ENCODE measurements at regions not wholly inside any gene's neighbourhood (a gene's known extent, or its start where the extent isn't known, plus 50 kb on each side); places are given as distances from the start of the nearest gene placed in this dataset.

GRCh38 chr3:118778201-118778600 is 256.4 kb downstream of the IGSF11 start:
- H3K4me2 ChIP-seq (ENCODE audit: unreplicated experiment) = no peak overlapping the region
- no peak overlapping the region for H3K9ac ChIP-seq
- H3K79me2 ChIP-seq (ENCODE audit: insufficient read depth) = no peaks in the 10 kb centered on the region
- no peaks in the 10 kb centered on the region for H3K36me3 ChIP-seq (ENCODE audit: low read depth)
- H3K27me3 ChIP-seq (replicated peaks; ENCODE audit: insufficient read depth) = no peaks in the 10 kb centered on the region
- in situ Hi-C loops (cut with MboI) = no loop called here
- TF ChIP-seq EZH2 (IDR thresholded peaks at IDR 0.05; ENCODE audit: insufficient read depth, poor library complexity, severe bottlenecking) = no peak
- TF ChIP-seq EZH2phosphoT487 (IDR thresholded peaks at IDR 0.05; ENCODE audit: insufficient read depth, low read depth) = no peak
- H3K4me1 ChIP-seq (ENCODE audit: insufficient read depth) = no peaks in the 10 kb centered on the region
- 9 to 10% methylated on average over 4 of the region's 4 CpGs for WGBS, 2 experiments (ENCODE audit: low coverage in 1 of 2, low lambda C conversion rate in 2 of 2, missing lambda C conversion rate in 2 of 2)
- H3K9me2 ChIP-seq (ENCODE audit: insufficient read depth) = no peaks in the 10 kb centered on the region
- no peaks in the 10 kb centered on the region for H3K9me3 ChIP-seq (ENCODE audit: low read depth)
- H4K20me1 ChIP-seq (ENCODE audit: insufficient read depth) = no peaks in the 10 kb centered on the region
- H2AFZ ChIP-seq = no peak overlapping the region
- H3K27ac ChIP-seq = no peak overlapping the region
- H3K4me3 ChIP-seq = no peak overlapping the region
- no peaks in the 10 kb centered on the region for H3F3A ChIP-seq (ENCODE audit: insufficient read depth)
- no peak for DNase-seq

DNA sequence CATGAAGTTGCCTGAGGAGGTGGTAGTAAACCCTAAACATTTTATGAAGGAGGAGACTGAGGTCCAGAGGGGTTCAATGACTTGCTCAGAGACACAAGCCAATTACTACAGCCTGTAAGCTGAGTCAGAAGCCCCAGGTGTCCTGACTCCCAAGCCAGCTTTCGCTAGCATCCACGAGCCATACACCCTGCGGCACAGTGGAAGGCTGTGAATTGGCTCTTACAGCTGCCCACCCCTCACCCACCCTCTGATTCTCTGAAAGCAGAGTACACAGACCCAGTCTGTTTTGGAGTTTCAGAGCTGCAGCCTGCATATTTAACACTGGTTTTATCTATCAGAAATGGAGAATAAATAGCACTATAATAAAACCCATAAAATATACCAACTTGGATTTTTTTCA is 253.4 kb downstream of the IGSF11 start:
- no peaks in the 10 kb centered on the region for H3K27me3 ChIP-seq (replicated peaks; ENCODE audit: insufficient read depth)
- no peaks in the 10 kb centered on the region for H3K36me3 ChIP-seq (ENCODE audit: low read depth)
- no peak overlapping the region for H3K4me3 ChIP-seq
- no peak for DNase-seq
- H4K20me1 ChIP-seq (ENCODE audit: insufficient read depth) = no peaks in the 10 kb centered on the region
- H3K9me3 ChIP-seq (ENCODE audit: low read depth) = no peaks in the 10 kb centered on the region
- no peaks in the 10 kb centered on the region for H3F3A ChIP-seq (ENCODE audit: insufficient read depth)
- in situ Hi-C loops (cut with MboI) = no loop called here
- TF ChIP-seq EZH2phosphoT487 (IDR thresholded peaks at IDR 0.05; ENCODE audit: insufficient read depth, low read depth) (no peak), EZH2 (IDR thresholded peaks at IDR 0.05; ENCODE audit: insufficient read depth, poor library complexity, severe bottlenecking) (no peak)
- no peaks in the 10 kb centered on the region for H3K9me2 ChIP-seq (ENCODE audit: insufficient read depth)
- 55 to 56% methylated on average over 3 of the region's 3 CpGs for WGBS, 2 experiments (ENCODE audit: low coverage in 1 of 2, low lambda C conversion rate in 2 of 2, missing lambda C conversion rate in 2 of 2)
- H3K4me1 ChIP-seq (ENCODE audit: insufficient read depth) = no peaks in the 10 kb centered on the region
- H3K9ac ChIP-seq = no peak overlapping the region
- H3K27ac ChIP-seq = no peak overlapping the region
- no peak overlapping the region for H3K4me2 ChIP-seq (ENCODE audit: unreplicated experiment)
- no peak overlapping the region for H2AFZ ChIP-seq
- H3K79me2 ChIP-seq (ENCODE audit: insufficient read depth) = no peaks in the 10 kb centered on the region

- H3K27ac ChIP-seq = no peak overlapping the region
- DNase-seq = no peak
- H2AFZ ChIP-seq = no peak overlapping the region
- H3F3A ChIP-seq (ENCODE audit: insufficient read depth) = no peaks in the 10 kb centered on the region
- H3K36me3 ChIP-seq (ENCODE audit: low read depth) = no peaks in the 10 kb centered on the region
- no peak overlapping the region for H3K4me3 ChIP-seq
- TF ChIP-seq EZH2 (IDR thresholded peaks at IDR 0.05; ENCODE audit: insufficient read depth, poor library complexity, severe bottlenecking) = no peak
- TF ChIP-seq EZH2phosphoT487 (IDR thresholded peaks at IDR 0.05; ENCODE audit: insufficient read depth, low read depth) = no peak
- H3K4me1 ChIP-seq (ENCODE audit: insufficient read depth) = no peaks in the 10 kb centered on the region
- no peaks in the 10 kb centered on the region for H3K9me2 ChIP-seq (ENCODE audit: insufficient read depth)
- H3K9ac ChIP-seq = no peak overlapping the region
- no peaks in the 10 kb centered on the region for H4K20me1 ChIP-seq (ENCODE audit: insufficient read depth)
- H3K79me2 ChIP-seq (ENCODE audit: insufficient read depth) = no peaks in the 10 kb centered on the region
- 0 to 4% methylated on average over 1 of the region's 1 CpG for WGBS, 2 experiments (ENCODE audit: low coverage in 1 of 2, low lambda C conversion rate in 2 of 2, missing lambda C conversion rate in 2 of 2)
- H3K9me3 ChIP-seq (ENCODE audit: low read depth) = no peaks in the 10 kb centered on the region
- no peak overlapping the region for H3K4me2 ChIP-seq (ENCODE audit: unreplicated experiment)
- in situ Hi-C loops (cut with MboI) = no loop called here
- H3K27me3 ChIP-seq (replicated peaks; ENCODE audit: insufficient read depth) = no peaks in the 10 kb centered on the region
These were observed 252.8 kb downstream of the IGSF11 start for GRCh38 chr3:118781839-118782238.

- Histone ChIP-seq H3K27ac (no peak overlapping the region), H3K79me2 (ENCODE audit: insufficient read depth) (no peaks in the 10 kb centered on the region), H3K27me3 (replicated peaks; ENCODE audit: insufficient read depth) (no peaks in the 10 kb centered on the region), H3K9me2 (ENCODE audit: insufficient read depth) (no peaks in the 10 kb centered on the region), H3K9me3 (ENCODE audit: low read depth) (no peaks in the 10 kb centered on the region), H3K4me1 (ENCODE audit: insufficient read depth) (no peaks in the 10 kb centered on the region), H3K4me3 (no peak overlapping the region), H3K36me3 (ENCODE audit: low read depth) (no peaks in the 10 kb centered on the region), H3K4me2 (ENCODE audit: unreplicated experiment) (no peak overlapping the region), H4K20me1 (ENCODE audit: insufficient read depth) (no peaks in the 10 kb centered on the region), H3F3A (ENCODE audit: insufficient read depth) (no peaks in the 10 kb centered on the region), H3K9ac (no peak overlapping the region), H2AFZ (no peak overlapping the region)
- TF ChIP-seq EZH2phosphoT487 (IDR thresholded peaks at IDR 0.05; ENCODE audit: insufficient read depth, low read depth) (no peak), EZH2 (IDR thresholded peaks at IDR 0.05; ENCODE audit: insufficient read depth, poor library complexity, severe bottlenecking) (no peak)
- DNase-seq = no peak
- in situ Hi-C loops (cut with MboI) = no loop called here
- 0 to 3% methylated on average over 2 of the region's 2 CpGs for WGBS, 2 experiments (ENCODE audit: low coverage in 1 of 2, low lambda C conversion rate in 2 of 2, missing lambda C conversion rate in 2 of 2)
These were observed 251.9 kb downstream of the IGSF11 start for GRCh38 chr3:118782755-118783202.

DNA sequence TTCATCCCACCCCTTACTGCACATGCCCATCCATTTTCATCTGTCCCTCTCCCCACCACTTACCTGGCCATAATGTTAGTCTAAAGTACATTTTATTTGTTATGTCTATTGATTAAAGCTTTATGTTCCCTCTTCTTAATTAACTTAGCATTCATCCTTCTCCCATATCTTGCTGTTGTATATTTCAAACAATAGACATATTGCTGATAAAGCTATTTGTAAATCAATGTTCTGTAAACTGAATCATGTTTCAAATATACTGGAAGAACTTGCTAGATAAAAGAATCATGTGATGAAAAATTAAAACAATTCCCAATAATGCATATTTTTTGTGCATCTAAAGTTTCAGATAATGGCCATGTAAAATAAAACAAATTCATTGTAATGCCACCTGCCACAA is 249.2 kb downstream of the IGSF11 start:
- DNase-seq = no peak
- no peaks in the 10 kb centered on the region for H3F3A ChIP-seq (ENCODE audit: insufficient read depth)
- no peak overlapping the region for H2AFZ ChIP-seq
- H4K20me1 ChIP-seq (ENCODE audit: insufficient read depth) = no peaks in the 10 kb centered on the region
- H3K4me1 ChIP-seq (ENCODE audit: insufficient read depth) = no peaks in the 10 kb centered on the region
- H3K27ac ChIP-seq = no peak overlapping the region
- no peak overlapping the region for H3K9ac ChIP-seq
- TF ChIP-seq EZH2 (IDR thresholded peaks at IDR 0.05; ENCODE audit: insufficient read depth, poor library complexity, severe bottlenecking) = no peak
- TF ChIP-seq EZH2phosphoT487 (IDR thresholded peaks at IDR 0.05; ENCODE audit: insufficient read depth, low read depth) = no peak
- in situ Hi-C loops (cut with MboI) = no loop called here
- no peaks in the 10 kb centered on the region for H3K9me2 ChIP-seq (ENCODE audit: insufficient read depth)
- H3K4me2 ChIP-seq (ENCODE audit: unreplicated experiment) = no peak overlapping the region
- H3K4me3 ChIP-seq = no peak overlapping the region
- H3K79me2 ChIP-seq (ENCODE audit: insufficient read depth) = no peaks in the 10 kb centered on the region
- H3K27me3 ChIP-seq (replicated peaks; ENCODE audit: insufficient read depth) = no peaks in the 10 kb centered on the region
- H3K36me3 ChIP-seq (ENCODE audit: low read depth) = no peaks in the 10 kb centered on the region
- H3K9me3 ChIP-seq (ENCODE audit: low read depth) = no peaks in the 10 kb centered on the region

Measured in GM23248 (cell line).